ENCODE measurements at regions not wholly inside any gene's neighbourhood (a gene's known extent, or its start where the extent isn't known, plus 50 kb on each side); places are given as distances from the start of the nearest gene placed in this dataset.
A peak's percentile ranks its signal among the peaks of the same experiment; 100 is the strongest.

GRCh38 chr6:168385037-168385759 is 55.8 kb upstream of the SMOC2 start:
- no peaks in the 10 kb centered on the region for H3K9me3 ChIP-seq
- DNase-seq (ENCODE audit: extremely low spot score in 2 of 2) = no peak
- H3K27me3 ChIP-seq = no peaks in the 10 kb centered on the region
- intact Hi-C loops (cut with DNase I) = no loop called here
- H3K27ac ChIP-seq = peak overlapping the region; percentile 45
- H3K4me3 ChIP-seq = no peak overlapping the region
- TF ChIP-seq POLR2A (IDR thresholded peaks at IDR 0.05) (no peak), CTCF (IDR thresholded peaks at IDR 0.05) (no peak), POLR2AphosphoS5 (IDR thresholded peaks at IDR 0.05; ENCODE audit: insufficient read depth in 1 of 2, low read depth in 1 of 2) (no peak)
- H3K4me1 ChIP-seq = peaks cover 5% of the 10 kb centered on the region
- H3K36me3 ChIP-seq = no peaks in the 10 kb centered on the region

GRCh38 chr6:168385858-168386735 is 54.9 kb upstream of the SMOC2 start:
- Histone ChIP-seq H3K27me3 (no peaks in the 10 kb centered on the region), H3K4me1 (peaks cover 5% of the 10 kb centered on the region), H3K4me3 (no peak overlapping the region), H3K27ac (no peak overlapping the region), H3K36me3 (no peaks in the 10 kb centered on the region), H3K9me3 (no peaks in the 10 kb centered on the region)
- intact Hi-C loops (cut with DNase I) = no loop called here
- no peak for DNase-seq (ENCODE audit: extremely low spot score in 2 of 2)
- no peak for TF ChIP-seq POLR2A (IDR thresholded peaks at IDR 0.05)
- no peak for TF ChIP-seq POLR2AphosphoS5 (IDR thresholded peaks at IDR 0.05; ENCODE audit: insufficient read depth in 1 of 2, low read depth in 1 of 2)
- no peak for TF ChIP-seq CTCF (IDR thresholded peaks at IDR 0.05)

GRCh38 chr6:168386973-168387372 is 54.0 kb upstream of the SMOC2 start:
- TF ChIP-seq CTCF (IDR thresholded peaks at IDR 0.05) (no peak), POLR2A (IDR thresholded peaks at IDR 0.05) (no peak), POLR2AphosphoS5 (IDR thresholded peaks at IDR 0.05; ENCODE audit: insufficient read depth in 1 of 2, low read depth in 1 of 2) (no peak)
- H3K27ac ChIP-seq = no peak overlapping the region
- DNase-seq (ENCODE audit: extremely low spot score in 2 of 2) = no peak
- peaks cover 5% of the 10 kb centered on the region for H3K4me1 ChIP-seq
- H3K27me3 ChIP-seq = no peaks in the 10 kb centered on the region
- no peaks in the 10 kb centered on the region for H3K36me3 ChIP-seq
- intact Hi-C loops (cut with DNase I) = no loop called here
- no peaks in the 10 kb centered on the region for H3K9me3 ChIP-seq
- no peak overlapping the region for H3K4me3 ChIP-seq

- Histone ChIP-seq H3K27me3 (no peaks in the 10 kb centered on the region), H3K9me3 (no peaks in the 10 kb centered on the region), H3K27ac (no peak overlapping the region), H3K4me1 (peaks cover 5% of the 10 kb centered on the region), H3K36me3 (no peaks in the 10 kb centered on the region), H3K4me3 (no peak overlapping the region)
- intact Hi-C loops (cut with DNase I) = no loop called here
- DNase-seq (ENCODE audit: extremely low spot score in 2 of 2) = no peak
- no peak for TF ChIP-seq POLR2A (IDR thresholded peaks at IDR 0.05)
- no peak for TF ChIP-seq POLR2AphosphoS5 (IDR thresholded peaks at IDR 0.05; ENCODE audit: insufficient read depth in 1 of 2, low read depth in 1 of 2)
- TF ChIP-seq CTCF (IDR thresholded peaks at IDR 0.05) = no peak
These were observed 53.6 kb upstream of the SMOC2 start for GRCh38 chr6:168387426-168387825.

- Histone ChIP-seq H3K4me3 (no peak overlapping the region), H3K27ac (no peak overlapping the region), H3K36me3 (no peaks in the 10 kb centered on the region), H3K27me3 (no peaks in the 10 kb centered on the region), H3K9me3 (no peaks in the 10 kb centered on the region), H3K4me1 (peaks cover 5% of the 10 kb centered on the region)
- intact Hi-C loops (cut with DNase I) = no loop called here
- no peak for TF ChIP-seq POLR2AphosphoS5 (IDR thresholded peaks at IDR 0.05; ENCODE audit: insufficient read depth in 1 of 2, low read depth in 1 of 2)
- no peak for TF ChIP-seq CTCF (IDR thresholded peaks at IDR 0.05)
- TF ChIP-seq POLR2A (IDR thresholded peaks at IDR 0.05) = no peak
- DNase-seq (ENCODE audit: extremely low spot score in 2 of 2) = no peak
These were observed 53.1 kb upstream of the SMOC2 start for GRCh38 chr6:168387911-168388310.

Measured in vagina (tissue), 2 donors.